Stimulated activated CD8-positive, alpha-beta memory T cell treated with anti-CD3 and anti-CD28 coated beads, Interleukin-4, amount 100 ng/mL, for 48 hours (primary cell): ENCODE measurements at regions not wholly inside any gene's neighbourhood (a gene's known extent, or its start where the extent isn't known, plus 50 kb on each side); places are given as distances from the start of the nearest gene placed in this dataset.
"Not testable (repeated sequence)": the region's sequence is repeated elsewhere in the genome, so short reads cannot be mapped to it uniquely, and the experiment has no call there.

Source experiments
- DNase-seq: peaks from one replicate; pipeline ENCODE4 v3.0.0-alpha.2; 2020

- DNase-seq = no peak
Observed at GRCh38 chr6:12348530-12349511, 58.7 kb downstream of the EDN1 start.

- DNase-seq = no peak
Observed at GRCh38 chr6:12350644-12351170, 60.5 kb downstream of the EDN1 start.

- no peak for DNase-seq
Observed at GRCh38 chr6:12351672-12352071, 61.5 kb downstream of the EDN1 start.

GRCh38 chr6:12353731-12354130, 63.6 kb downstream of the EDN1 start:
- no peak for DNase-seq

GRCh38 chr6:12354499-12354898, 64.3 kb downstream of the EDN1 start:
- DNase-seq = no peak

- no peak for DNase-seq
Observed at GRCh38 chr6:12355354-12355753, 65.2 kb downstream of the EDN1 start.

GRCh38 chr6:12356431-12356830, 66.3 kb downstream of the EDN1 start:
- no peak for DNase-seq

- no peak for DNase-seq
Observed at GRCh38 chr6:12356983-12357972, 67.1 kb downstream of the EDN1 start.

GRCh38 chr6:12359036-12359435, 68.9 kb downstream of the EDN1 start:
- no peak for DNase-seq

- DNase-seq = no peak
Observed at GRCh38 chr6:12361042-12361765, 71.0 kb downstream of the EDN1 start.

- DNase-seq = not testable (repeated sequence)
Observed at GRCh38 chr6:12363277-12363650, 73.1 kb downstream of the EDN1 start.

- no peak for DNase-seq
Observed at GRCh38 chr6:12363651-12364381, 73.7 kb downstream of the EDN1 start.

GRCh38 chr6:12364621-12365020, 74.5 kb downstream of the EDN1 start:
- DNase-seq = no peak

- DNase-seq = no peak
Observed at GRCh38 chr6:12366731-12367130, 76.6 kb downstream of the EDN1 start.

GRCh38 chr6:12367412-12367811, 77.3 kb downstream of the EDN1 start:
- DNase-seq = no peak

- DNase-seq = no peak
Observed at GRCh38 chr6:12369355-12369754, 79.2 kb downstream of the EDN1 start.

GRCh38 chr6:12369781-12370262, 79.7 kb downstream of the EDN1 start:
- DNase-seq = no peak

GRCh38 chr6:12371151-12371550, 81.0 kb downstream of the EDN1 start:
- DNase-seq = no peak

- no peak for DNase-seq
Observed at GRCh38 chr6:12371641-12372146, 81.5 kb downstream of the EDN1 start.

- DNase-seq = no peak
Observed at GRCh38 chr6:12379181-12379580, 89.0 kb downstream of the EDN1 start.

- DNase-seq = no peak
Observed at GRCh38 chr6:12381587-12381986, 91.4 kb downstream of the EDN1 start.
